HCT116 (cell line): ENCODE measurements at regions not wholly inside any gene's neighbourhood (a gene's known extent, or its start where the extent isn't known, plus 50 kb on each side); places are given as distances from the start of the nearest gene placed in this dataset.

Source experiments
- ATAC-seq: fragments of 200-7000 bp; cut with Tn5 transposase; 2 replicates; pipeline ENCODE4 v1.9.1; 2020; ENCODE audit warnings: mild to moderate bottlenecking, moderate library complexity
- BruUV-seq: library from RNA; stranded (reverse); fragments of 400-500 nt; replicated peaks from 2 replicates; lab custom pipeline; 2021; lab: Mats Ljungman, UMichigan
- CTCF ChIA-PET: fragments of 300-600 bp; sonication (Branson Sonifier 250); formaldehyde crosslinking; loops from one replicate; lab custom pipeline; 2021; ENCODE audit warnings: antibody characterized with exemption; lab: Charles Lee
- POLR2A ChIA-PET: fragments of 300-600, 350-600 bp; sonication (Branson Sonifier 250); formaldehyde crosslinking; loops from one replicate; lab custom pipeline; 2021; ENCODE audit warnings: antibody characterized with exemption; lab: Charles Lee
- RAD21 ChIA-PET, 2 experiments: fragments of 300-600 bp; sonication (Branson Sonifier 250); formaldehyde crosslinking; loops; one replicate each; lab custom pipeline; 2023; ENCODE audit warnings: low total read pairs in 2 of 2; ENCODE audit not compliant: uncharacterized antibody in 2 of 2, unreplicated experiment in 2 of 2, low non-redundant PET in 1 of 2; lab: Charles Lee
- DNase-seq: peaks from one replicate; pipeline ENCODE4 v3.0.0-alpha.2; 2010; ENCODE audit warnings: low read depth, low spot score
- H2AFZ ChIP-seq: fragments of 200-600 bp; shearing (Covaris generic), sonication (generic); 2 replicates; pipeline ENCODE4 v1.6.1; 2017; ENCODE audit warnings: low read depth, mixed run types, mixed read lengths, antibody characterized with exemption, low read length; ENCODE audit not compliant: poor library complexity, severe bottlenecking
- H3K27ac ChIP-seq: 2 replicates; pipeline ENCODE4 v1.5.1; 2012; ENCODE audit warnings: low read depth, low read length
- H3K27me3 ChIP-seq: fragments of 200-600 bp; sonication (generic); 2 replicates; pipeline ENCODE4 v1.6.1; 2016; ENCODE audit warnings: mixed run types, low read length, mixed read lengths; ENCODE audit not compliant: insufficient read depth
- H3K36me3 ChIP-seq, 2 experiments: fragments of 200-500 bp in 1 of 2; fragments of 200-600 bp in 1 of 2; sonication (Bioruptor generic) in 1 of 2; sonication (generic) in 1 of 2; 2 replicates each; pipeline versions ENCODE4 v1.5.1 to v1.6.1; 2014 to 2016; ENCODE audit warnings: low read length in 2 of 2, inconsistent platforms in 1 of 2, mixed read lengths in 1 of 2, mixed run types in 1 of 2; ENCODE audit not compliant: insufficient read depth in 2 of 2, control insufficient read depth in 1 of 2
- H3K4me1 ChIP-seq, 2 experiments: fragments of 200-600 bp in 1 of 2; sonication (generic) in 1 of 2; 2 replicates each; pipeline versions ENCODE4 v1.5.1 to v1.6.1; 2012 to 2017; ENCODE audit warnings: low read length in 2 of 2, inconsistent platforms in 1 of 2, mild to moderate bottlenecking in 1 of 2, mixed read lengths in 1 of 2, mixed run types in 1 of 2, moderate library complexity in 1 of 2; ENCODE audit not compliant: insufficient read depth in 2 of 2, control insufficient read depth in 1 of 2
- H3K4me2 ChIP-seq: fragments of 200-600 bp; sonication (generic); 2 replicates; pipeline ENCODE4 v1.6.1; 2017; ENCODE audit warnings: mixed run types, low read length, mixed read lengths
- H3K4me3 ChIP-seq, 2 experiments: fragments of 200-600 bp in 1 of 2; sonication (generic) in 1 of 2; replicated peaks in 1 of 2; 2 replicates each; pipeline ENCODE4 v1.5.1; 2011 to 2016; ENCODE audit warnings: low read length in 2 of 2, control low read depth in 1 of 2, low read depth in 1 of 2, mild to moderate bottlenecking in 1 of 2, mixed read lengths in 1 of 2, mixed run types in 1 of 2
- H3K79me2 ChIP-seq: fragments of 200-600 bp; sonication (generic); 2 replicates; pipeline ENCODE4 v1.6.1; 2017; ENCODE audit warnings: mild to moderate bottlenecking, mixed run types, low read length, moderate library complexity, mixed read lengths; ENCODE audit not compliant: insufficient read depth
- H3K9ac ChIP-seq: fragments of 200-600 bp; sonication (generic); 2 replicates; pipeline ENCODE4 v1.6.1; 2016; ENCODE audit warnings: low read length, mixed read lengths
- H3K9me2 ChIP-seq: fragments of 200-600 bp; sonication (generic), shearing (Covaris generic); 2 replicates; pipeline ENCODE4 v1.6.1; 2017; ENCODE audit warnings: mixed run types, mild to moderate bottlenecking, moderate library complexity; ENCODE audit not compliant: insufficient read depth
- H3K9me3 ChIP-seq, 2 experiments: fragments of 200-500 bp in 1 of 2; fragments of 200-600 bp in 1 of 2; sonication (Bioruptor generic) in 1 of 2; sonication (generic) in 1 of 2; 2 replicates each; pipeline ENCODE4 v1.6.1; 2014 to 2017; ENCODE audit warnings: low read length in 2 of 2, mixed read lengths in 2 of 2, inconsistent platforms in 1 of 2, low read depth in 1 of 2, mild to moderate bottlenecking in 1 of 2, mixed run types in 1 of 2, moderate library complexity in 1 of 2; ENCODE audit not compliant: control insufficient read depth in 1 of 2, insufficient read depth in 1 of 2
- H4K20me1 ChIP-seq: fragments of 200-600 bp; sonication (generic), shearing (Covaris generic); 2 replicates; pipeline ENCODE4 v1.6.1; 2017; ENCODE audit warnings: mixed run types, mild to moderate bottlenecking, moderate library complexity; ENCODE audit not compliant: insufficient read depth
- EZH2 ChIP-seq: fragments of 200-600 bp; sonication (generic); IDR thresholded peaks from 2 replicates; pipeline ENCODE4 v1.6.1; 2017; ENCODE audit warnings: antibody characterized with exemption, mixed run types
- EZH2phosphoT487 ChIP-seq: fragments of 200-600 bp; IDR thresholded peaks from 2 replicates; pipeline ENCODE4 v1.6.1; 2018; ENCODE audit warnings: antibody characterized with exemption, borderline replicate concordance
- FOSL1 ChIP-seq: IDR thresholded peaks from 2 replicates; pipeline ENCODE4 v1.6.1; 2012; ENCODE audit warnings: low read depth
- MAX ChIP-seq: IDR thresholded peaks from 2 replicates; pipeline ENCODE4 v1.6.1; 2012
- POLR2A ChIP-seq: IDR thresholded peaks from 2 replicates; pipeline ENCODE4 v1.7.0; 2011; ENCODE audit warnings: borderline replicate concordance; ENCODE audit not compliant: insufficient read depth, insufficient read length; ENCODE audit errors: extremely low read depth
- POLR2AphosphoS5 ChIP-seq: IDR thresholded peaks from 2 replicates; pipeline ENCODE4 v1.6.1; 2011; ENCODE audit warnings: mild to moderate bottlenecking, low read depth, low read length, moderate library complexity
- REST ChIP-seq: IDR thresholded peaks from 2 replicates; pipeline ENCODE4 v1.6.1; 2012; ENCODE audit warnings: low read depth
- SRF ChIP-seq: IDR thresholded peaks from 2 replicates; pipeline ENCODE4 v1.6.1; 2012; ENCODE audit warnings: low read depth
- intact Hi-C: fragments of 100-400 bp; cut with micrococcal nuclease; formaldehyde crosslinking; loops from 2 replicates; pipeline ENCODE4 v1.10.0; 2022

- CTCF ChIA-PET: no interaction called here
- TF ChIP-seq REST (no peak), POLR2A (no peak), MAX (no peak), EZH2 (no peak), POLR2AphosphoS5 (no peak), FOSL1 (no peak), EZH2phosphoT487 (no peak), SRF (no peak)
- H3K4me3 ChIP-seq: no peak overlapping the region
These were observed 547.9 kb downstream of the DTWD2 start for GRCh38 chr5:118440496-118440895.

More at GRCh38 chr5:118440496-118440895, 547.9 kb downstream of the DTWD2 start:
- intact Hi-C loops: no loop called here
- DNase-seq (no peak), ATAC-seq (no peak)
- Histone ChIP-seq H3K27ac (no peak overlapping the region), H3K4me1 (no peaks in the 10 kb centered on the region), H3K9me2 (no peaks in the 10 kb centered on the region), H3K27me3 (no peaks in the 10 kb centered on the region), H3K4me2 (no peak overlapping the region), H2AFZ (no peak overlapping the region), H3K9ac (no peak overlapping the region), H3K79me2 (no peaks in the 10 kb centered on the region), H4K20me1 (no peaks in the 10 kb centered on the region), H3K36me3 (no peaks in the 10 kb centered on the region), H3K9me3 (no peaks in the 10 kb centered on the region)
- no TSS peak for BruUV-seq
- POLR2A ChIA-PET: no interaction called here
- RAD21 ChIA-PET: no interaction called here
